Right lobe of liver (tissue), 4 donors: ENCODE measurements at regions not wholly inside any gene's neighbourhood (a gene's known extent, or its start where the extent isn't known, plus 50 kb on each side); places are given as distances from the start of the nearest gene placed in this dataset.

Experiments
- CTCF ChIP-seq, 4 donors: fragments of 200-600 bp in 3 of 4; fragments of 450-650 bp in 1 of 4; IDR thresholded peaks; one replicate each; pipeline versions ENCODE4 v1.5.1 to v1.8.0; 2016 to 2022; ENCODE audit warnings: antibody characterized with exemption in 4 of 4, mild to moderate bottlenecking in 2 of 4
- POLR2A ChIP-seq: fragments of 450-650 bp; IDR thresholded peaks from one replicate; pipeline ENCODE4 v1.6.1; 2017; ENCODE audit warnings: antibody characterized with exemption, mild to moderate bottlenecking
- donor health status: DM: no; HTN: no; CAD: no.
- donor health status: DM: no; HTN: no; CAD: no.
- donor health status: DM: no; HTN: yes; CAD: no.

- TF ChIP-seq CTCF (IDR thresholded peaks at IDR 0.05) (no peak), POLR2A (no peak)
Observed at GRCh38 chr4:159674241-159674640, 571.4 kb downstream of the RAPGEF2 start.
